Vagina (tissue), 2 donors: ENCODE measurements at regions not wholly inside any gene's neighbourhood (a gene's known extent, or its start where the extent isn't known, plus 50 kb on each side); places are given as distances from the start of the nearest gene placed in this dataset.

Source experiments
- DNase-seq, 2 donors: peaks; one replicate each; pipeline ENCODE4 v3.0.0-alpha.2; 2017; ENCODE audit errors: extremely low spot score in 2 of 2
- H3K27ac ChIP-seq: fragments of 200-600 bp; sonication (generic); one replicate; pipeline ENCODE4 v1.5.1; 2019
- H3K27me3 ChIP-seq: fragments of 200-600 bp; sonication (generic); one replicate; pipeline ENCODE4 v1.5.1; 2019
- H3K36me3 ChIP-seq, 2 donors: fragments of 200-600 bp; sonication (generic); one replicate each; pipeline ENCODE4 v1.5.1; 2017 to 2019
- H3K4me1 ChIP-seq: fragments of 200-600 bp; sonication (generic); one replicate; pipeline ENCODE4 v1.5.1; 2019
- H3K4me3 ChIP-seq, 2 donors: fragments of 200-600 bp; sonication (generic); 1 replicate in 1 of 2; 2 replicates in 1 of 2; pipeline ENCODE4 v1.5.1; 2016 to 2019
- H3K9me3 ChIP-seq: fragments of 200-600 bp; sonication (generic); one replicate; pipeline ENCODE4 v1.5.1; 2019
- CTCF ChIP-seq, 3 experiments: fragments of 450-650 bp in 2 of 3; fragments of 200-600 bp in 1 of 3; sonication (generic) in 1 of 3; IDR thresholded peaks; one replicate each; pipeline ENCODE4 v1.5.1; 2017 to 2019; ENCODE audit warnings: antibody characterized with exemption in 3 of 3, mild to moderate bottlenecking in 2 of 3, moderate library complexity in 2 of 3
- POLR2A ChIP-seq, 2 donors: fragments of 450-650 bp; IDR thresholded peaks; one replicate each; pipeline ENCODE4 v1.6.1; 2017; ENCODE audit warnings: antibody characterized with exemption in 2 of 2, mild to moderate bottlenecking in 2 of 2, moderate library complexity in 2 of 2
- POLR2AphosphoS5 ChIP-seq, 2 donors: sonication (generic); formaldehyde crosslinking; IDR thresholded peaks; one replicate each; pipeline ENCODE4 v1.9.0; 2017; ENCODE audit warnings: antibody characterized with exemption in 2 of 2, mild to moderate bottlenecking in 2 of 2, low read depth in 1 of 2; ENCODE audit not compliant: insufficient read depth in 1 of 2
- intact Hi-C: fragments of 100-400 bp; cut with DNase I; formaldehyde crosslinking; loops from one replicate; pipeline ENCODE4 v1.15.1; 2023

- Histone ChIP-seq H3K27ac (no peak overlapping the region), H3K27me3 (no peaks in the 10 kb centered on the region), H3K4me1 (no peaks in the 10 kb centered on the region), H3K36me3 (no peaks in the 10 kb centered on the region), H3K4me3 (no peak overlapping the region), H3K9me3 (no peaks in the 10 kb centered on the region)
- TF ChIP-seq POLR2A (IDR thresholded peaks at IDR 0.05) (no peak), CTCF (IDR thresholded peaks at IDR 0.05) (no peak), POLR2AphosphoS5 (IDR thresholded peaks at IDR 0.05; ENCODE audit: insufficient read depth in 1 of 2, low read depth in 1 of 2) (no peak)
- intact Hi-C loops: no loop called here
- no peak for DNase-seq
Measured at GRCh38 chr3:14319654-14320182, 82.7 kb upstream of the SLC6A6 start.

GRCh38 chr3:14320219-14320618 is 82.2 kb upstream of the SLC6A6 start:
- no peak overlapping the region for H3K4me3 ChIP-seq
- no peaks in the 10 kb centered on the region for H3K27me3 ChIP-seq
- no peak for TF ChIP-seq POLR2AphosphoS5 (IDR thresholded peaks at IDR 0.05; ENCODE audit: insufficient read depth in 1 of 2, low read depth in 1 of 2)
- no peak for TF ChIP-seq CTCF (IDR thresholded peaks at IDR 0.05)
- TF ChIP-seq POLR2A (IDR thresholded peaks at IDR 0.05): no peak
- intact Hi-C loops: no loop called here
- no peaks in the 10 kb centered on the region for H3K36me3 ChIP-seq
- no peak overlapping the region for H3K27ac ChIP-seq
- no peaks in the 10 kb centered on the region for H3K9me3 ChIP-seq
- DNase-seq: no peak
- H3K4me1 ChIP-seq: no peaks in the 10 kb centered on the region

GRCh38 chr3:14322001-14322400 is 80.4 kb upstream of the SLC6A6 start:
- intact Hi-C loops: no loop called here
- Histone ChIP-seq H3K4me1 (no peaks in the 10 kb centered on the region), H3K27me3 (no peaks in the 10 kb centered on the region), H3K9me3 (no peaks in the 10 kb centered on the region), H3K27ac (no peak overlapping the region), H3K4me3 (no peak overlapping the region), H3K36me3 (no peaks in the 10 kb centered on the region)
- TF ChIP-seq POLR2AphosphoS5 (IDR thresholded peaks at IDR 0.05; ENCODE audit: insufficient read depth in 1 of 2, low read depth in 1 of 2) (no peak), POLR2A (IDR thresholded peaks at IDR 0.05) (no peak), CTCF (IDR thresholded peaks at IDR 0.05) (no peak)
- no peak for DNase-seq

GRCh38 chr3:14322667-14323295 is 79.6 kb upstream of the SLC6A6 start:
- Histone ChIP-seq H3K27ac (no peak overlapping the region), H3K4me1 (no peaks in the 10 kb centered on the region), H3K4me3 (no peak overlapping the region), H3K9me3 (no peaks in the 10 kb centered on the region), H3K36me3 (no peaks in the 10 kb centered on the region), H3K27me3 (no peaks in the 10 kb centered on the region)
- intact Hi-C loops: no loop called here
- no peak for DNase-seq
- TF ChIP-seq POLR2A (IDR thresholded peaks at IDR 0.05): no peak
- TF ChIP-seq POLR2AphosphoS5 (IDR thresholded peaks at IDR 0.05; ENCODE audit: insufficient read depth in 1 of 2, low read depth in 1 of 2): no peak
- TF ChIP-seq CTCF (IDR thresholded peaks at IDR 0.05): no peak

- Histone ChIP-seq H3K4me1 (no peaks in the 10 kb centered on the region), H3K9me3 (no peaks in the 10 kb centered on the region), H3K36me3 (no peaks in the 10 kb centered on the region), H3K27me3 (no peaks in the 10 kb centered on the region), H3K4me3 (no peak overlapping the region), H3K27ac (no peak overlapping the region)
- no peak for DNase-seq
- intact Hi-C loops: no loop called here
- TF ChIP-seq POLR2A (IDR thresholded peaks at IDR 0.05) (no peak), POLR2AphosphoS5 (IDR thresholded peaks at IDR 0.05; ENCODE audit: insufficient read depth in 1 of 2, low read depth in 1 of 2) (no peak), CTCF (IDR thresholded peaks at IDR 0.05) (no peak)
Measured at GRCh38 chr3:14323401-14324223, 78.8 kb upstream of the SLC6A6 start.
